KMS-11 (cell line): ENCODE measurements at regions not wholly inside any gene's neighbourhood (a gene's known extent, or its start where the extent isn't known, plus 50 kb on each side); places are given as distances from the start of the nearest gene placed in this dataset.
"Not testable (repeated sequence)": the region's sequence is repeated elsewhere in the genome, so short reads cannot be mapped to it uniquely, and the experiment has no call there.

Experiments used
- H2AFZ ChIP-seq: fragments of 200-600 bp; sonication (generic); 2 replicates; pipeline ENCODE4 v1.6.1; 2016; ENCODE audit warnings: antibody characterized with exemption, mixed run types, low read depth
- H3K27ac ChIP-seq: fragments of 200-600 bp; sonication (generic); 2 replicates; pipeline ENCODE4 v1.6.1; 2016; ENCODE audit warnings: mild to moderate bottlenecking, mixed run types
- H3K27me3 ChIP-seq: fragments of 200-600 bp; sonication (generic); 2 replicates; pipeline ENCODE4 v1.6.1; 2017; ENCODE audit warnings: mild to moderate bottlenecking, low read depth, mixed run types, moderate library complexity; ENCODE audit not compliant: insufficient read depth
- H3K36me3 ChIP-seq: fragments of 200-600 bp; sonication (generic); 2 replicates; pipeline ENCODE4 v1.6.1; 2017; ENCODE audit warnings: mild to moderate bottlenecking, mixed run types; ENCODE audit not compliant: insufficient read depth
- H3K4me1 ChIP-seq: fragments of 200-600 bp; sonication (generic); 2 replicates; pipeline ENCODE4 v1.6.1; 2016; ENCODE audit warnings: mild to moderate bottlenecking, low read depth, mixed run types; ENCODE audit not compliant: poor library complexity, severe bottlenecking
- H3K4me2 ChIP-seq: fragments of 200-600 bp; sonication (generic); 2 replicates; pipeline ENCODE4 v1.7.0; 2016; ENCODE audit warnings: mild to moderate bottlenecking, mixed run types
- H3K4me3 ChIP-seq: fragments of 200-600 bp; sonication (generic); IDR thresholded peaks from 2 replicates; pipeline ENCODE4 v1.6.1; 2017; ENCODE audit warnings: low read depth, low read length, mixed read lengths; ENCODE audit not compliant: insufficient read depth
- H3K79me2 ChIP-seq: fragments of 200-600 bp; sonication (generic); 2 replicates; pipeline ENCODE4 v1.6.1; 2016; ENCODE audit warnings: low read depth, mixed run types; ENCODE audit not compliant: insufficient read depth
- H3K9ac ChIP-seq: fragments of 200-600 bp; sonication (generic); 2 replicates; pipeline ENCODE4 v1.6.1; 2016; ENCODE audit warnings: mild to moderate bottlenecking, mixed run types
- H4K20me1 ChIP-seq: fragments of 200-600 bp; sonication (generic); 2 replicates; pipeline ENCODE4 v1.6.1; 2016; ENCODE audit warnings: mild to moderate bottlenecking, mixed run types; ENCODE audit not compliant: insufficient read depth
- CTCF ChIP-seq: fragments of 200-600 bp; sonication (generic); conservative IDR thresholded peaks from 2 replicates; pipeline ENCODE4 v1.6.1; 2017; ENCODE audit warnings: low read depth, mild to moderate bottlenecking, antibody characterized with exemption, low read length, moderate library complexity, mixed read lengths

GRCh38 chr6:58342287-58342686 is 1024.9 kb downstream of the PRIM2 start:
- H3K27me3 ChIP-seq, H3K36me3 ChIP-seq, H3K4me3 ChIP-seq, H3K27ac ChIP-seq, H2AFZ ChIP-seq, H3K79me2 ChIP-seq, H3K4me1 ChIP-seq, H3K9ac ChIP-seq, H4K20me1 ChIP-seq, H3K4me2 ChIP-seq: not testable (repeated sequence)

GRCh38 chr6:58347534-58347933 is 1030.1 kb downstream of the PRIM2 start:
- not testable (repeated sequence) for H3K4me2 ChIP-seq, H3K27ac ChIP-seq, H3K27me3 ChIP-seq, H3K36me3 ChIP-seq, H3K4me1 ChIP-seq, H3K79me2 ChIP-seq, H2AFZ ChIP-seq, H3K9ac ChIP-seq, H3K4me3 ChIP-seq, H4K20me1 ChIP-seq

- not testable (repeated sequence) for H3K27ac ChIP-seq, H3K4me3 ChIP-seq, H3K79me2 ChIP-seq, H3K27me3 ChIP-seq, H3K9ac ChIP-seq, H3K4me1 ChIP-seq, H3K4me2 ChIP-seq, H4K20me1 ChIP-seq, H3K36me3 ChIP-seq, H2AFZ ChIP-seq
Measured at GRCh38 chr6:58351619-58352018, 1034.2 kb downstream of the PRIM2 start.

- not testable (repeated sequence) for H3K79me2 ChIP-seq, H3K27ac ChIP-seq, H3K9ac ChIP-seq, H4K20me1 ChIP-seq, H3K4me1 ChIP-seq, H2AFZ ChIP-seq, H3K4me3 ChIP-seq, H3K4me2 ChIP-seq, H3K27me3 ChIP-seq, H3K36me3 ChIP-seq
Measured at GRCh38 chr6:58358452-58358851, 1041.0 kb downstream of the PRIM2 start.

- H2AFZ ChIP-seq, H3K4me3 ChIP-seq, H3K79me2 ChIP-seq, H3K36me3 ChIP-seq, H4K20me1 ChIP-seq, H3K4me1 ChIP-seq, H3K27me3 ChIP-seq, H3K4me2 ChIP-seq, H3K9ac ChIP-seq, H3K27ac ChIP-seq: not testable (repeated sequence)
Measured at GRCh38 chr6:58365856-58366255, 1048.4 kb downstream of the PRIM2 start.

- not testable (repeated sequence) for H3K4me3 ChIP-seq, H3K4me1 ChIP-seq, H3K4me2 ChIP-seq, H3K79me2 ChIP-seq, H3K27ac ChIP-seq, H3K36me3 ChIP-seq, H4K20me1 ChIP-seq, H3K27me3 ChIP-seq, H3K9ac ChIP-seq, H2AFZ ChIP-seq
Measured at GRCh38 chr6:58406659-58407058, 1089.2 kb downstream of the PRIM2 start.

- Histone ChIP-seq H2AFZ (no peak overlapping the region), H3K9ac (no peak overlapping the region), H3K36me3 (no peaks in the 10 kb centered on the region), H3K79me2 (no peaks in the 10 kb centered on the region), H3K27ac (no peak overlapping the region), H3K4me2 (no peak overlapping the region), H3K4me1 (no peaks in the 10 kb centered on the region), H4K20me1 (no peaks in the 10 kb centered on the region), H3K27me3 (no peaks in the 10 kb centered on the region), H3K4me3 (no peak overlapping the region)
- TF ChIP-seq CTCF = no peak
Measured at GRCh38 chr6:58419321-58419720, 1101.9 kb downstream of the PRIM2 start.
